NOMO-1 treated with dmso at 0.1 percent for 144 hours (cell line): ENCODE measurements at regions not wholly inside any gene's neighbourhood (a gene's known extent, or its start where the extent isn't known, plus 50 kb on each side); places are given as distances from the start of the nearest gene placed in this dataset.
"Not testable (repeated sequence)": the region's sequence is repeated elsewhere in the genome, so short reads cannot be mapped to it uniquely, and the experiment has no call there.

Source experiments
- DNase-seq: peaks from one replicate; lab custom pipeline; 2025; ENCODE audit not compliant: unreplicated experiment; lab: John Stamatoyannopoulos, UW

DNA sequence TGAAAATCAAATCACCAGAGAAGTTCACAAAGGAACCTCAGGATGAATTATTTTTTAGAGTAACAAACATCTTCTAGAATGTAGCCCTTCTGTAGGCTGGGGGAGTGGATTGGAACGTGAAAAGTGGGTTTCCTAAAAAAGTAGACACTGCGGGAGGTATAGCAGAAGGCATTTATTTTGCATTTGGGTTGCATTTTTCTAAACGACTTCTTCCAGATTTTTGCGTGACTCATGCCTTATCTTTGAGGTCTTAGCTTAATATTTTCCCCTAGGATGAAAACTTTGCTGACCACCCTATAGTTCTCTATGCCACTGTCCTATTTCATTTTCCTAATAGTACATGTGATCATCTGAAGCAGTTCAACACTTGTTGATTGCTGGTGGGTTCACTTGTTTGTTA lies 112.7 kb upstream of the JCAD start:
- DNase-seq, result no peak

DNA sequence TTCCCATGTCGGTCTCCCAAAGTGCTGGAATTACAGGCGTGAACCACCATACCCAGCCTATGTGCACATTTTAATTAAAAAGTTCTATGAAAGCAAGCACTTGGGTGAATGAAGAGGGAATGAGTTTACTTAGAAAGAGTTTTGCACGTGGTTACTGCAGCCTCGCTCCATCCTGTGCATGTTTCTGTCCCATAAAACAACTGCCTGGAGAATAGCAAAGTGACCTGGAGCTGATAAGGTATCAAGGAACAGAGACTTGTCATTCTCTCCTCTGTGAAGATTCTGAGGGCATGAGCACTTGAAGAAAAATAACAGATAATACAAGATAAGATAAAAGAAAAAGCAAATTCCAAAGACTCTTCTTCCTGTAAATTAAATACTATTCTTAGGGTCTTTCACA lies 112.2 kb upstream of the JCAD start:
- DNase-seq, result no peak

DNA sequence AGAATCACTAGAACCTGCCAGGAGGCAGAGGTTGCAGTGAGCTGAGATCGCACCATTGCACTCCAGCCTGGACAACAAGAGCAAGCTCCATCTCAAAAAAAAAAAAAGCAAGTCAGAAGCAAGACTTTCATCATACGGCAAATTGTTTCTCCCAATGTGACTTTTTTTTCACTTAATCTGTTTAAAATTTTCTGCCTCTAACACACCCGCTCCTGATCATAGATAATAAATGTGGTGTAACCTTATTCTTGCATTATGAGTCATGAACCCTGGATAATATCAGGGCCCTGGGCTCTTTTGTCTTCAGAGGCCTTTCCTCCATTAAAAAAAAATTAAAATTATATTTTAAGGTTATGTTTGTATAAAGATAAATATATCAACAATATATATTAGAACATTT lies 111.4 kb upstream of the JCAD start:
- DNase-seq, result no peak

DNA sequence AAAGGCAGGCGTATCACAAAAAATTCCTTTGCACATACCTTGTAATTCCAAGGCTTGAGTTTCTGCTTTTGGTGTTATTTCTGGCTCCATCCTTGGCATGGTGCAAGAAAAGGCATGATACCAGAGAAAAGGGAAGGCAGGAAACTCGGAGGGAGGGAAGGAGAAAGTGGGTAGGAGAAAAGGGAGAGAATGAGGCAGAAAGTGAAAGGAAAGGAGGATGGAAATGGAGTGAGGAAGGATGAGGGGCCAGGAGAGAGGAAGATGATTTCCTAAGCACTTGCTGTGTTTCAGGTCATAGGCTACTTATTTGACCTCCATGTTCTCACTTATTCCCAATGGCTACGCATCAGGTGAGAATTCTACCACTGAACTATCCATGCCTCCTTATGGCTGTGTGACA lies 110.8 kb upstream of the JCAD start:
- DNase-seq, result no peak

DNA sequence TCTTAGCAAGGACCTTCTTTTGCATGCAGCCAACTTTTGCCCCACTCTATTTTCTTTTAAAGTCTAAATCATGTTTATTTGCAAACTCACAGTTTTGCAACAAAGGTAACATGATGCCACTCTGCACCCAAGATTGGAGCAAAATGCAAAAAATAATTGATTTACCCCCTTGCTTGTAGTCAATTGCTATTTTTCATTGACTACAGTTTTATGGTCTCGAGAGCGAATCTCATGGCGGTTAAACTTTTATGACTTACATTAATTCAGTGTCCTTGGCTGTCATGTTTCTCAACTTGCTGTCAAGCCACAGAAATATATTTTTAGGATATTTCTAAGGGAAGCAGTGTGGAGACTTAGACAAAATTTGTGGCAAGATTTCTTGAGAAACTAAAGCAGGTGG lies 110.0 kb upstream of the JCAD start:
- peak; percentile 56 for DNase-seq

DNA sequence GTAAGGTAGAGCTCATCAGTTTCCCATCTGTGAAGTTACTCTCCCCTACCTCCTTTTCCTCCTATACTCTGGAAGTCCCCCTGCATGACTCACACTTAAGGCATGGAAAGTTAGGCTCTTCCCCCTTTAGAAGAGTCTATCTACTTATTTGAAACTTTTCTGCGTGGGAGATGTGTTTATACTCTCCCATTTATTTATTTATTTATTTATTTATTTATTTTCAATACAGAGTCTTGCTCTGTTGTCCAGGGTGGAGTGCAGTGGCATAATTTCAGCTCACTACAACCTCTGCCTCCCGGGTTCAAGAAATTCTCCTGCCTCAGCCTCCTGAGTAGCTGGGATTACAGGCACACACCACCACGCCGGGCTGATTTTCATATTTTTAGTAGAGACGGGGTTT lies 107.5 kb upstream of the JCAD start:
- DNase-seq, result no peak

DNA sequence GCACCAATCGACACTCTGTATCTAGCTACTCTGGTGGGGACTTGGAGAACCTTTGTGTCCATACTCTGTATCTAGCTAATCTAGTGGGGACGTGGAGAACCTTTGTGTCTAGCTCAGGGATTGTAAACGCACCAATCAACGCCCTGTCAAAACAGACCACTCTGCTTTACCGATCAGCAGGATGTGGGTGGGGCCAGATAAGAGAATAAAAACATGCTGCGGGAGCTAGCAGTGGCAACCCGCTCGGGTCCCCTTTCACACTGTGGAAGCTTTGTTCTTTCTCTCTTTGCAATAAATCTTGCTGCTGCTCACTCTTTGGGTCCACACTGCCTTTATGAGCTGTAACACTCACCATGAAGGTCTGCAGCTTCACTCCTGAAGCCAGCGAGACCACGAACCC lies 104.0 kb upstream of the JCAD start:
- not testable (repeated sequence) for DNase-seq

DNA sequence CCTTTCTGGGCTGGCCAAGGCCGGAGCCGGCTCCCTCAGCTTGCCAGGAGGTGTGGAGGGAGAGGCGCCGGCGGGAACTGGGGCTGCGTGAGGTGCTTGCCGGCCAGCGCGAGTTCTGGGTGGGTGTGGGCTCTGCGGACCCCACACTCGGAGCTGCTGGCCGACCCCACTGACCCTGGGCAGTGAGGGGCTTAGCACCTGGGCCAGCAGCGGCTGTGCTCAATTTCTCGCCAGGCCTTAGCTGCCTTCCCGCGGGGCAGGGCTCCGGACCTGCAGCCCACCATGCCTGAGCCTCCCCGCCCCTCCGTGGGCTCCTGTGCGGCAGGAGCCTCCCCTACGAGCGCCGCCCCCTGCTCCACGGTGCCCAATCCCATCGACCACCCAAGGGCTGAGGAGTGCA lies 103.4 kb upstream of the JCAD start:
- not testable (repeated sequence) for DNase-seq

DNA sequence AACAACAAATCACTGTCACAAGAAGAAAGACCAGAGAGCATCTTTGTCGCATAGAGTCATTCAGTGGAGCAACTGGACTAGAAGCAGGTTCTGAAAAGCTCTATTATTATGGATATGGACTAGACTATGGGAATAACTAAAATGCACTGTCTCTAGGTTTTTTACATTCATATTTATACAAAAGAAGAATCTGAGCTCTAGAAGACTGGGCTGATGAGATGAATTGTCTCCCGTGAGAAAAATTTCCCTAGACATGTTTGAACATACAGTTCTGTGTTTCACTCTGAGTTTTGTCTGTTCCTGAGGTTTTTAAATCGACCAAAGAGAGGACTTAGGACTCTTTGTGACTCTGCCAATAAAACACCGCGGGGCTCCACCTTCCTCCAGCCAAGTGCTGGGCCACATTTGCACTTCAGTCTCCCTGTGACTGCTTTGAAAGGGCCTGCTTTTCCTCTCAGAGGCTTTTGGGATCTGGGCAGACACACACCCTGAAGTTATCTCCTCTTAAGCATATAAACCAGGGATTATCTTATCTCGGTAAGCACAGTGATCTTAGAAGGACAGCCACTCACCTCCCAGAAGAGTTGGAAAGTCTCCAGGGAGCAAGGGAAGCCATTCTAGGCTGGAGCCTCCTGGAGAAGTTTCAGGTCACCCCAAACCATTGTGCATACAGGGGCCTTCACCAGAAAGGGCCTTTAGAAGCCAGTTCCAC lies 101.0 kb upstream of the JCAD start:
- no peak for DNase-seq

DNA sequence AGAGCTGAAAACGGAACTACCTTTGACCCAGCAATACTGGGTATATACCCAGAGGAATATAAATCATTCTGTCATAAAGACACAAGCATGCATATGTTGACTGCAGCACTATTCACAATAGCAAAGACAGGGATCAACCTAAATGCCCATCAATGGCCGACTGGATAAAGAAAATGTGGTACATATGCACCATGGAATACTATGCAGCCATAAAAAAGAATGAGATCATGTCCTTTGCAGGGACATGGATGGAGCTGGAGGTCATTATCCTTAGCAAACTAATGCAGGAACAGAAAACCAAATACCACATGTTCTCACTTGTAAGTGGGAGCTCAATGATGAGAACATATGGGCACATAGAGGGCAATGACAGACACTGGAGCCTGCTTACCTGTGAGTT lies 100.2 kb upstream of the JCAD start:
- DNase-seq, result not testable (repeated sequence)

DNA sequence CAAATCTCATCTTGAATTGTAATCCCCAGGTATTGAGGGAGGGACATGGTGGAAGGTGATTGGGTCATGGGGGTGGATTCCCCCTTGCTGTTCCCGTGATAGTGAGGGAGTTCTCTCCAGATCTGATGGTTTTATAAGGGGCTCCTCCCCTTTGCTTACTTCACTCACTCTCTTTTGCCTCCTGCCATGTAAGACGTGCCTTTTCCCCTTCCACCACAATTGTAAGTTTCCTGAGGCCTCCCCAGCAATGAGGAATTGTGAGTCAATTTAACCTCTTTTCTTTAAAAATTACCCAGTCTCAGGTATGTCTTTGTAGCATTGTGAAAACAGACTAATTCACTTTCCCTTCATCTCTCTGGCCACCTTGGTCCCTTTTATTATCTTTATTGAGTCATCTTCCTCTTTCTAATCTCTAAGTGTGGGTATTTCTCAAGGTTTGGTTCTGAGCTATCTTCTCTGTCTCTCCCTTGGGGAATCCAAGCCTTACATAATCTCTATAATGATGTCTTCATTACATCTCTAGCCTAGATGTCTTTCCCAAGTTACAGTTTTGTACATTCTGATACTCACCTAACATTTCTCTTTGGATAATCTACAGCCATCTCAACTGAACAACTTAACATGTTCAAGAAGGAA lies 99.1 kb upstream of the JCAD start:
- DNase-seq, result peak; percentile 72

DNA sequence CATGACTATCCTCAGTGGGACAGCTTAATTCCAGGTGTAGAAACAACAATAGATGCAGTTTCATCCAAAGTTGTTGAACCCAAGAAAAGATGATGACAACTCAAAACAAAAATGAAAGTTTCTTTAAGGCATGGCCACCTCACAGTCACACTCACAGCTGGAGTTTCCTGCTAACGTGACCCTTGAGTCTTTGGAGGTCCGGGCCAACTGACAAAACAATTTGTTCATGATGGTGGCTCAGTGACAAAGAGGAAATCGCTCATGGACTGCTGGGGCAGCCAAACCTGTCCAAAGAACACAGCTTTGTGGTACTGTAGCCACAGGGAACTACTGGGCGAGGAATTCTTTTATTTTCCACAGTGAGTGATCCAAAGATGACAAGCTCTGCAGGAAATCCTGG lies 96.0 kb upstream of the JCAD start:
- DNase-seq, result no peak

DNA sequence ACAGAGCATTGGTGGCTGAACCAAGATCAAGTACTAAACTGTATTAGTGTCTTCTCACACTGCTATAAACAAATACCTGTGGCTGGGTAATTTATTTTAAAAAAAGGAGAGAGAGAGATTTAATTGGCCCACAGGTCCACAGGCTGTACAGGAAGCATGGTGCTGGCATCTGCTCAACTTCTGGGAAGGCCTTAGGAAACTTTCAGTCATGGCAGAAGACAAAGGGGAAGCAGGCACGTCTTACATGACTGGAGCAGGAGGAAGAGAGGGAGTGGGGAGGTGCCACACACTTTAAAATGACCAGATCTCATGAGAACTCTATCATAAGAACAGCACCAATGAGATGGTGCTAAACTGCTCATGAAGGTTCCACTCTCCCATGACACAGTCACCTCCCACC lies 95.2 kb upstream of the JCAD start:
- no peak for DNase-seq

DNA sequence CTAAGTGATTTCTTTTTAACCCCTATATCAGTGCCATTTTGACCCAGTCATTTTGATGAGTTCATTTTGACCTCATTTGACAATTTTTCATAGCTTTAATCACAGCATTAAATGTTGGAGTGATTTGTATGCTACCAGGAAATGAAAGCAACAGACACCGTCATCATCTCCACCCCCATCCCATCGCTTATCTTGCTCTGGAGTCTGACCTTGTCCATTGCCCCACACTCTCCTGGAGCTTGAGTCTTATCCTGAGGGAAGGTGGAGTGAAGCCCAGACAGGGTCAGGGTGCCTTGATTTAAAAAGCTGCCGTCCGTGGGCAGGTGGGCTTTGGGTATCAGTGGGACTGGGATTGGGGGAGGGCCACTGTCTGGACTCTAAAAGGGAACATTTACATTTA lies 94.7 kb upstream of the JCAD start:
- no peak for DNase-seq

DNA sequence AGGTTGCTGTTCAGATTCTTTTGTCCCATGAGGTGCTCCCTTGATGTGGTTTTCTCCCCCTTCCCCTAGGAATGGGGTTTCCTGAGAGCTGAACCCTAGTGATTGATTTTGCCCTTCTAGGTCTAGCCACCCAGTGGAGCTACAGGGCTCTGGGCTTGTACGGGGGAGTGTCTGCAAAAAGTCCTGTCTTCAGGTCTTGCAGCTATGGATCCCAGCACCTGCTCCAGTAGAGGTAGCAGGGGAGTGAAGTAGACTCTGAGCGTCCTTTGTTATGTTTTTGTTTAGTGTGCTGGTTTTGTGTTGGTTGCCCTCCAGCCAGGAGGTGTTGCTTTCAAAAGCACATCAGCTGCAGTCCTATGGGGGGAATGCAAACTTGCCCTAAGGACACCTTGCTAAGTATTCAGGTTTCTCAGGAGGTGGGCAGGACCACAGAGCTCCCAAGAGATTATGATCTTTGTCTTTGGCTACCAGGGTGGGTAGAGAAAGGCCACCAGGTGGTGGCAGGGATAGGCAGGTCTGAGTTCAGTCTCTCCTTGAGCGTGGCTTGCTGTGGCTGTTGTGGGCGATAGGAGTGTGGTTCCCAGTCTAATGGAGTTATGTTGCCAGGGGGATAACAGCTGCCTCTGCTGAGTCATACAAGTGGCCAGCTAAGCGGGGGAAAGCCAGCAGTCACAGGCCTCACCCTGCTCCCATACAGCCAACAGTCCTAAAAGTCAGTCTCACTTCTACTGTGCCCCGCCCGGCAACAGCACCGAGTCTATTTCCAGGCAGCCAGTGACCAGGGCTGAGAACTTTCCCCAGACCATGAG lies 92.4 kb upstream of the JCAD start:
- peak; percentile 22 for DNase-seq

DNA sequence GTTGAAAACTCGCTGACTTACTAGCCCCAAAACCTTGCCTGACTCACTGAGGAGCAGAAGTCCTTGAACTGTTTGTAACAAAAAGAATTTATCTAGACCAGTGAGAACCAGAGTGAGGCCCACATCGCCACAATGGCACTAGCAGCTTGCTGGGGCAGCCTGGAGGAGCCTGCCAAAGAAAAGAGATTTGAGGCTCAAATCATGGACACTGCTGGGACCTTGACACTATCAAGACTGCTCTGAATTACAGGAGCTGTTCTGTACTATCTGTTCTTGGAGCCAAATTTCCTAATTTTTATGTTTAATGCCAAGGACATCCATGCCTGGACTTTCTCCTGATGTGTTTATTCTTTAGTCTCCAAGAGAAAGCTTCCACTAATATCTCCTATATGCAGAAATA lies 82.0 kb upstream of the JCAD start:
- DNase-seq, result no peak

DNA sequence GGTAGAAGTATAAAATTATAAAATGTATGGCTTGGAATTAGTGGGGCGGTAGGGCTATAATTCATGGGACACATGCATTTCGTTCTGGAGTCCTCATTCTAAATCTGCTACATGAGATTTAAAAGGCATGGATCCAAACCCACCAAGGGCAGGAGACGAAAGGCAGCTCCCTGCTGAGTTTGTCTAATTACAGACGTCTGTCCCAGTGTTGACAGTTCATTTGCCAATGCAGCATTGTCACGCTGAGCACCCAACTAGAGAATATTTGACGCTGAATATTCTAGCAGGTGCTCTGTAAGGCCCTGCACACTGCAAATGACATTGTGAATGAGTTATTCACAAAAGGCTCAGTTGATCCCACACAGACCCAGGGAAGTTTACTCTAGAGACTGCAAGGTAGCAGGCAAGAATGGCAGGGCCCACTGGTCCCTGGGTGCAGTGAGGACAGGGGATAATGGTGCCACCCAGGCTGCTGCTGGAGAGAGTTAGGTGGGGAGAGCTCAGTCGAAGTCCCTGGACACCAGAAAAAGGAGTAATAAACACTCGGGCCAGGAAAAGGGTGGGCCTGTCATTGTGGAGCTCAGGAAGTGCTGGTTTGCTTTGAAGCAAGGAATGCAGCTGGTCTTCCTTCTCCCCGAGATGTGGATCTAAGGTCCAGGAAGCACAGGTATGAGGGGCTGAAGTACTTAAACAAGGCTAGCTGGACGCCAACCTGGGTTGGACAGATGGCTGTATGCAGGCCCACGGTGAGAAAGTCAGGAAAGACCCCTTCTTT lies 75.0 kb upstream of the JCAD start:
- no peak for DNase-seq

DNA sequence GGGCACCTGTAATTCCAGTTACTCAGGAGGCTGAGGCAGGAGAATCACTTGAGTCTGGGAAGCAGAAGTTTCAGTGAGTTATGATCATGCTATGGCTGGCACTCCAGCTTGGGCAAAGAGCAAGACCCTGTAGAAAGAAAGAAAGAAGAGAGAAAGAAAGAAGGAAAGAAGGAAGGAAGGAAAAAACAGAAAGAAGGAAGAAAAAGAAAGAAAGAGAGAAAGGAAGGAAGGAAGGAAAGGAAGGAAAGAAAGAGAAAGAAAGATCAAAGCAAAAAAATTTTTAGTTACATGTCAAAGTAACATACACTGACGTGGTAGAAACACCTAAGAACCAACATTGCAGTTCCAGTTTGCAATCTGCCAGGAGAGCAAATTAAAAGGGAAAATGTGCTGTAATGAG lies 73.8 kb upstream of the JCAD start:
- DNase-seq, result no peak

DNA sequence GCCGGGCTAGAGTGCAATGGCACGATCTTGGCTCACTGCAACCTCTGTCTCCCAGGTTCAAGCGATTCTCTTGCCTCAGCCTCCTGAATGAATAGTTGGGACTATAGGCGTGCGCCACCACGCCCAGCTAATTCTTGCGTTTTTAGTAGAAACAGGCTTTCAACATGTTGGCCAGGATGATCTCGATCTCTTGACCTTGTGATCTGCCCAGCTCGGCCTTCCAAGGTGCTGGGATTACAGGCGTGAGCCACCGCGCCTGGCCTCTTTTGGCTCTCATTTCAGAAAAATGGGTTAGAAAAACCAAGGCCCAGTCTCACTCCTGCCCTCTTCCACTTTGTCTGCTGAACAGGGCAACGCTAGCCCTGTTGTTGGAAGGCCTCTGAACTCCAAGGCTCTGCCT lies 72.0 kb upstream of the JCAD start:
- not testable (repeated sequence) for DNase-seq

DNA sequence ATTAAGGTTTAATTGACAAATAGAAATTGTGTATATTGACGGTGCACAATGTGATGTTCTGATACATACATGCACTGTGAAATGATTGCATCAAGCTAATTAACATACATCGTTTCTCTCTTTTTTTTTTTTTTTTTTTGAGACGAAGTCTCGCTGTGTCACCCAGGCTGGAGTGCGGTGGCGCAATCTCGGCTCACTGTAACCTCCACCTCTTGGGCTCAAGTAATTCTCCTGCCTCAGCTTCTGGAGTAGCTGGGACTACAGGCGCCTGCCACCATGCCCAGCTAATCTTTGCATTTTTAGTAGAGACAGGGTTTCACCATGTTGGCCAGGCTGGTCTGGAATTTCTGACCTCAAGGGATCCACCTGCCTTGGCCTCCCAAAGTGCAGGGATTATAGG lies 69.9 kb upstream of the JCAD start:
- peak; percentile 1 for DNase-seq

DNA sequence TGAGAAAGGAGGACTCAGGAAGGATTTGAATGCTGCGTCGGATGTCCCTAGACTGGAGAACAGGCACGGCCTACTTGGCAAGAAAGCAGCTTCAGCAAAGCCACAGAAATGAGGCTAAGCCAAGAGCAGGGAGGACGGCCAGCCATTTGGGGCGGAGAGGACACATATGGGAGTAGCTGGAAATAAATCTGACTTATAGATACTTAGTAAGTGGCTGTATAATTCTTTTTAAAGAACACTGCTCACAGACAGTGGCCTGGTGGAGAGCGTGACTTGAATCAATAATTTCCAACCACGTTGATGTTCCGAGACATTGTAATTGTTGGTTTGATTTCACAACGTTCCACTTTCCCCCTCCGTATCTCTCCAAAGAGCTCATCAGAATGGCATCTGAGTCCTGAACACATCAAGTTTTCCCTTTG lies 67.7 kb upstream of the JCAD start:
- no peak for DNase-seq
